Mesothelial cell of epicardium (in vitro differentiated cells): ENCODE measurements at regions not wholly inside any gene's neighbourhood (a gene's known extent, or its start where the extent isn't known, plus 50 kb on each side); places are given as distances from the start of the nearest gene placed in this dataset.
A peak's percentile ranks its signal among the peaks of the same experiment; 100 is the strongest.

Experiments used
- DNase-seq, 2 experiments: peaks; one replicate each; pipeline ENCODE4 v3.0.0; 2021; ENCODE audit warnings: low spot score in 2 of 2; ENCODE audit not compliant: unreplicated experiment in 2 of 2
- H3K27ac Mint-ChIP-seq: 2 replicates; pipeline ENCODE4 v1.8.0; 2021; ENCODE audit warnings: mixed read lengths
- H3K27me3 Mint-ChIP-seq: 2 replicates; pipeline ENCODE4 v1.8.0; 2021; ENCODE audit warnings: low read depth, mixed read lengths
- H3K36me3 Mint-ChIP-seq: 2 replicates; pipeline ENCODE4 v1.8.0; 2021; ENCODE audit warnings: mixed read lengths
- H3K4me1 Mint-ChIP-seq: 2 replicates; pipeline ENCODE4 v1.8.0; 2021; ENCODE audit warnings: mixed read lengths
- H3K4me3 Mint-ChIP-seq: 2 replicates; pipeline ENCODE4 v1.8.0; 2021; ENCODE audit warnings: mild to moderate bottlenecking, moderate library complexity, mixed read lengths
- H3K9me3 Mint-ChIP-seq: 2 replicates; pipeline ENCODE4 v1.8.0; 2021; ENCODE audit warnings: mixed read lengths
- CTCF ChIP-seq: fragments of 200-600 bp; sonication (generic); IDR thresholded peaks from one replicate; pipeline ENCODE4 v1.5.0; 2021; ENCODE audit warnings: antibody characterized with exemption; ENCODE audit not compliant: unreplicated experiment

GRCh38 chr3:15942462-15942861 is 144.7 kb upstream of the ANKRD28 start:
- H3K9me3 Mint-ChIP-seq = peaks cover 23% of the 10 kb centered on the region
- TF ChIP-seq CTCF = no peak

GRCh38 chr3:15942936-15943335 is 145.2 kb upstream of the ANKRD28 start:
- no peak for TF ChIP-seq CTCF
- no peak overlapping the region for H3K27ac Mint-ChIP-seq
- peaks cover 23% of the 10 kb centered on the region for H3K9me3 Mint-ChIP-seq
- no peak for DNase-seq
- H3K4me1 Mint-ChIP-seq = no peaks in the 10 kb centered on the region
- no peak overlapping the region for H3K4me3 Mint-ChIP-seq
- H3K27me3 Mint-ChIP-seq = no peaks in the 10 kb centered on the region
- H3K36me3 Mint-ChIP-seq = no peaks in the 10 kb centered on the region

More at GRCh38 chr3:15942462-15942861, 144.7 kb upstream of the ANKRD28 start:
- H3K4me3 Mint-ChIP-seq = no peak overlapping the region
- DNase-seq = no peak
- no peak overlapping the region for H3K27ac Mint-ChIP-seq
- no peaks in the 10 kb centered on the region for H3K27me3 Mint-ChIP-seq
- H3K4me1 Mint-ChIP-seq = no peaks in the 10 kb centered on the region
- no peaks in the 10 kb centered on the region for H3K36me3 Mint-ChIP-seq

- no peaks in the 10 kb centered on the region for H3K36me3 Mint-ChIP-seq
- DNase-seq = no peak
- H3K4me1 Mint-ChIP-seq = no peaks in the 10 kb centered on the region
- no peak overlapping the region for H3K27ac Mint-ChIP-seq
- H3K4me3 Mint-ChIP-seq = no peak overlapping the region
- TF ChIP-seq CTCF = no peak
- H3K9me3 Mint-ChIP-seq = peaks cover 10% of the 10 kb centered on the region
- H3K27me3 Mint-ChIP-seq = no peaks in the 10 kb centered on the region
Observed at GRCh38 chr3:15948388-15948787, 150.6 kb upstream of the ANKRD28 start.

GRCh38 chr3:15952543-15953175 is 154.9 kb upstream of the ANKRD28 start:
- H3K9me3 Mint-ChIP-seq = no peaks in the 10 kb centered on the region
- H3K27ac Mint-ChIP-seq = no peak overlapping the region
- no peaks in the 10 kb centered on the region for H3K36me3 Mint-ChIP-seq
- H3K4me3 Mint-ChIP-seq = no peak overlapping the region
- H3K4me1 Mint-ChIP-seq = no peaks in the 10 kb centered on the region
- no peak for DNase-seq
- TF ChIP-seq CTCF = no peak
- no peaks in the 10 kb centered on the region for H3K27me3 Mint-ChIP-seq

- DNase-seq = no peak
- H3K36me3 Mint-ChIP-seq = no peaks in the 10 kb centered on the region
- H3K27ac Mint-ChIP-seq = no peak overlapping the region
- no peaks in the 10 kb centered on the region for H3K4me1 Mint-ChIP-seq
- H3K4me3 Mint-ChIP-seq = no peak overlapping the region
- H3K27me3 Mint-ChIP-seq = no peaks in the 10 kb centered on the region
- TF ChIP-seq CTCF = peak; percentile 10
- no peaks in the 10 kb centered on the region for H3K9me3 Mint-ChIP-seq
Observed at GRCh38 chr3:15953841-15954240, 156.1 kb upstream of the ANKRD28 start.

GRCh38 chr3:15955968-15956367 is 158.2 kb upstream of the ANKRD28 start:
- Mint-ChIP-seq H3K27ac (no peak overlapping the region), H3K9me3 (no peaks in the 10 kb centered on the region), H3K4me3 (no peak overlapping the region), H3K27me3 (no peaks in the 10 kb centered on the region), H3K36me3 (no peaks in the 10 kb centered on the region), H3K4me1 (no peaks in the 10 kb centered on the region)
- TF ChIP-seq CTCF = no peak
- no peak for DNase-seq
